ENCODE measurements at regions not wholly inside any gene's neighbourhood (a gene's known extent, or its start where the extent isn't known, plus 50 kb on each side); places are given as distances from the start of the nearest gene placed in this dataset.
A peak's percentile ranks its signal among the peaks of the same experiment; 100 is the strongest.

DNA sequence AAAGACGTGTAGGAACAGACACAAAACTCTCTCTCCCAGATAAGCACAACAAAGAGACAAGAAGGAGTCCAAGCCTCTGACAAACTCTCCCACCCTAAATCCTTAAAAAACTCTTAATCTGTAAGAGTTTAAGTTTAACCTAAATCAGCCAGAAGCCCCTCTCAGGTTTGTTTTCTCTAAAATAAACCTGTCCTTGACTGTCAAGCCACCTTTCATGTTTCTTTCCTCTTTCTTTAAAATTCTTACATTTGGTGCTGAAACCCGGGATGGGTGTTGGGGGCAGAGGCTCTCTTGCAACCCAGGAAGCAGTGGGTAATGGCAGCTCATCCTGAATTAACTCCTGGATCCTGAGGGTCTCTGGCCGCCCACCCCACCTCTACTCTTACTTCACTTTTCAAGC, 107.8 kb upstream of the TENT5D start:
- no peaks in the 10 kb centered on the region for H3K36me3 ChIP-seq (ENCODE audit: control insufficient read depth, insufficient read depth, low read length)
- H3K27me3 ChIP-seq (ENCODE audit: control insufficient read depth, insufficient read depth, low read length) = no peaks in the 10 kb centered on the region

DNA sequence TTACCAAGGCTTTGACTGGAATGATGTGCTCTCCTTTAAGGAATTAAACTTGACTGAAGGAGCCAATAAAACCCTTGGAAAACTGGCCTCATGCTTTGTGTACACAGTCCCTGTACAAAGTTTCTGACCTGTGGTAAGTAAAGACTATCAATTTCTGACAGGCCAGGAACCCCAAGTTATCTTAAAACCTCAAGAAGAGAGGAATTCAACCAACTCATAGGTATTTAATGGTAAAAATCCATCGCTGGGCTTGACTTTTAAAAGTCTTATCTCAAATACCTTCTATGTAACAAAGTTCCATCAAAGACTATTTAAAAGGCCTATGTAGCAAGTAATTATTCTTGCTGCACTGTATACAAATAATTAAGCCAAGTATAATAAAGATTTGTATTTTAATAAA, 103.7 kb upstream of the TENT5D start:
- Histone ChIP-seq H2AFZ (no peak overlapping the region), H3K4me2 (ENCODE audit: low read length) (no peak overlapping the region), H3K9ac (no peak overlapping the region), H3K4me1 (no peaks in the 10 kb centered on the region), H3K79me2 (no peaks in the 10 kb centered on the region), H3K36me3 (ENCODE audit: control insufficient read depth, insufficient read depth, low read length) (no peaks in the 10 kb centered on the region), H3K4me3 (ENCODE audit: low read depth, low read length) (no peak overlapping the region), H3K27me3 (ENCODE audit: control insufficient read depth, insufficient read depth, low read length) (no peaks in the 10 kb centered on the region), H3K27ac (no peak overlapping the region), H3K9me3 (ENCODE audit: control insufficient read depth, low read length) (no peaks in the 10 kb centered on the region)
- TF ChIP-seq, protein P1, sequence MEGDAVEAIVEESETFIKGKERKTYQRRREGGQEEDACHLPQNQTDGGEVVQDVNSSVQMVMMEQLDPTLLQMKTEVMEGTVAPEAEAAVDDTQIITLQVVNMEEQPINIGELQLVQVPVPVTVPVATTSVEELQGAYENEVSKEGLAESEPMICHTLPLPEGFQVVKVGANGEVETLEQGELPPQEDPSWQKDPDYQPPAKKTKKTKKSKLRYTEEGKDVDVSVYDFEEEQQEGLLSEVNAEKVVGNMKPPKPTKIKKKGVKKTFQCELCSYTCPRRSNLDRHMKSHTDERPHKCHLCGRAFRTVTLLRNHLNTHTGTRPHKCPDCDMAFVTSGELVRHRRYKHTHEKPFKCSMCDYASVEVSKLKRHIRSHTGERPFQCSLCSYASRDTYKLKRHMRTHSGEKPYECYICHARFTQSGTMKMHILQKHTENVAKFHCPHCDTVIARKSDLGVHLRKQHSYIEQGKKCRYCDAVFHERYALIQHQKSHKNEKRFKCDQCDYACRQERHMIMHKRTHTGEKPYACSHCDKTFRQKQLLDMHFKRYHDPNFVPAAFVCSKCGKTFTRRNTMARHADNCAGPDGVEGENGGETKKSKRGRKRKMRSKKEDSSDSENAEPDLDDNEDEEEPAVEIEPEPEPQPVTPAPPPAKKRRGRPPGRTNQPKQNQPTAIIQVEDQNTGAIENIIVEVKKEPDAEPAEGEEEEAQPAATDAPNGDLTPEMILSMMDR (IDR thresholded peaks at IDR 0.05) = no peak

More for the DNA sequence above, 107.8 kb upstream of the TENT5D start:
- Histone ChIP-seq H3K9ac (no peak overlapping the region), H3K27ac (no peak overlapping the region), H3K4me1 (no peaks in the 10 kb centered on the region), H3K9me3 (ENCODE audit: control insufficient read depth, low read length) (no peaks in the 10 kb centered on the region), H3K4me2 (ENCODE audit: low read length) (no peak overlapping the region), H2AFZ (no peak overlapping the region), H3K4me3 (ENCODE audit: low read depth, low read length) (no peak overlapping the region), H3K79me2 (no peaks in the 10 kb centered on the region)
- TF ChIP-seq, protein P1 (IDR thresholded peaks at IDR 0.05) = no peak

DNA sequence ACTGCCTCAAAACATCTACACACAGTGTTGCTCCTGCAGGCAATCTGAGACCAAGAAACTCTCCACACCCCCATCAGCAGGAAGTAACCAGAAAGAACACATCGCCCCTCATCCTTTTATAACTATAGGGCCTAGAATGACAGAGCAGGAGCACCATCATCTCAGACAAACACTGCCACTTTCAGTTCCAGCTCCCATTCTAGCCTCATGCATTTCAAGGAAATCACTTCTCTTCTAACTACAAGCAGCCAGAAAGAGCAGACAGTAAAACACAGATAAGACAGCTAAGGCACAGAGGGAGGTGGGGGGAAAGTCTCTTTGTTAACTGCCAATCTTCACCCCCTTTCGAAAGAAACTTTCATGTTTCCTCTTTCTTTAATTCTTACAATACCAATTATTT, 102.6 kb upstream of the TENT5D start:
- Histone ChIP-seq H3K36me3 (ENCODE audit: control insufficient read depth, insufficient read depth, low read length) (no peaks in the 10 kb centered on the region), H3K4me2 (ENCODE audit: low read length) (no peak overlapping the region), H3K4me3 (ENCODE audit: low read depth, low read length) (no peak overlapping the region), H3K9me3 (ENCODE audit: control insufficient read depth, low read length) (no peaks in the 10 kb centered on the region), H3K9ac (no peak overlapping the region), H3K27me3 (ENCODE audit: control insufficient read depth, insufficient read depth, low read length) (no peaks in the 10 kb centered on the region), H3K27ac (no peak overlapping the region), H2AFZ (no peak overlapping the region), H3K79me2 (no peaks in the 10 kb centered on the region), H3K4me1 (no peaks in the 10 kb centered on the region)
- TF ChIP-seq, protein P1 (IDR thresholded peaks at IDR 0.05) = no peak

DNA sequence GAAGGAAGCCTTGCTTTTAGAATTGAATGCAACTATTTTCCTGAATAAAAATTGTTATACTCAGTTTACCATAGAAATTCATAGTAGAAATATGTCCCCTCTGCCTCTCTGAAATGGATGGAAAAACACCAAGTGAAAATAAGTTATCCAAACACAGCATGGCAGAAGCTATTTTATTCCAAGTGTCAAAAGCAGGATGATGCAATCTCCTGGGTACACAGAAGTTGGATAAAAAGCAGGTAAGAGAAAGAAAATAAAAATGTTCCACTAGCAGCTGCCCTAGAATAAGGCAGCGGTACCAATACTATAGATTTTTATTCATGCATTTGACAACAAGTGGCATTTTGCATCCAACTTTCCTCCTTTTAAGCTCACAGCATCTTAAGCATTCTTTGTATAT, 89.0 kb upstream of the TENT5D start:
- TF ChIP-seq, protein P1 (IDR thresholded peaks at IDR 0.05) = no peak

DNA sequence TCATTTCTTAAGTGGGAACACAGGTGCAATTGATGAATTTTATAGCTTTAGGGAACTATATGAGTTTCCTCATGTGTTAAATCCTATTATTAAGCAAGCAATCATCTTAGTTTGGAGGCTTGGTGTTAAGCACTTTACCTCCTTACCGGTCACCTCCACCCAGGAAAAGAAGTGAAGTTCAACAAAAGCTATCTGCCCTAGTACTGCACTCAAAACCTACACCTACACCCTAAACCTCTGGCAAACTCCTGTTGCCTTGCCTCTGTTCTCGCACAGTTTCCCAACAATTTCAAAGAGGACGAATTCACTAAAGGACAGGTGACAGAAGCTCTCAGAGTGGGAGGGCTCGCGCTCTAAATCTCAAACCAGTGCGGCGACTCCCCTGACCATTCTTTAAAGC, 85.7 kb upstream of the TENT5D start:
- no peaks in the 10 kb centered on the region for H3K4me1 ChIP-seq
- no peaks in the 10 kb centered on the region for H3K36me3 ChIP-seq (ENCODE audit: control insufficient read depth, insufficient read depth, low read length)
- no peaks in the 10 kb centered on the region for H3K9me3 ChIP-seq (ENCODE audit: control insufficient read depth, low read length)
- peak overlapping the region; percentile 44 for H3K27ac ChIP-seq
- H3K9ac ChIP-seq = no peak overlapping the region
- peak overlapping the region; percentile 88 for H2AFZ ChIP-seq
- TF ChIP-seq, protein P1 (IDR thresholded peaks at IDR 0.05) = no peak
- no peaks in the 10 kb centered on the region for H3K27me3 ChIP-seq (ENCODE audit: control insufficient read depth, insufficient read depth, low read length)
- H3K4me3 ChIP-seq (ENCODE audit: low read depth, low read length) = no peak overlapping the region
- no peaks in the 10 kb centered on the region for H3K79me2 ChIP-seq
- no peak overlapping the region for H3K4me2 ChIP-seq (ENCODE audit: low read length)

More for the DNA sequence above, 89.0 kb upstream of the TENT5D start:
- Histone ChIP-seq H3K79me2 (no peaks in the 10 kb centered on the region), H2AFZ (no peak overlapping the region), H3K27ac (no peak overlapping the region), H3K9me3 (ENCODE audit: control insufficient read depth, low read length) (no peaks in the 10 kb centered on the region), H3K27me3 (ENCODE audit: control insufficient read depth, insufficient read depth, low read length) (no peaks in the 10 kb centered on the region), H3K4me3 (ENCODE audit: low read depth, low read length) (no peak overlapping the region), H3K4me1 (no peaks in the 10 kb centered on the region), H3K4me2 (ENCODE audit: low read length) (no peak overlapping the region), H3K9ac (no peak overlapping the region), H3K36me3 (ENCODE audit: control insufficient read depth, insufficient read depth, low read length) (no peaks in the 10 kb centered on the region)
